ENCODE measurements at regions not wholly inside any gene's neighbourhood (a gene's known extent, or its start where the extent isn't known, plus 50 kb on each side); places are given as distances from the start of the nearest gene placed in this dataset.

- TF ChIP-seq CTCF (IDR thresholded peaks at IDR 0.05 in 4 of 5, conservative IDR thresholded peaks at IDR 0.05 in 1 of 5) = no peak
- no peak for TF ChIP-seq POLR2A (IDR thresholded peaks at IDR 0.05)
These were observed 125.0 kb upstream of the FOXK1 start for GRCh38 chr7:4556868-4557793.

Data from gastrocnemius medialis (tissue), 4 donors.